Natural killer cell (primary cell): ENCODE measurements at regions not wholly inside any gene's neighbourhood (a gene's known extent, or its start where the extent isn't known, plus 50 kb on each side); places are given as distances from the start of the nearest gene placed in this dataset.

Experiments used
- ATAC-seq, 3 donors: fragments of 150-1000 bp in 2 of 3; fragments of 200-7000 bp in 1 of 3; cut with Tn5 transposase; 1 replicate in 1 of 3; 2 replicates in 2 of 3; pipeline ENCODE4 v1.10.0; 2021; ENCODE audit warnings: mild to moderate bottlenecking in 2 of 3, moderate library complexity in 2 of 3
- DNase-seq, 2 donors: peaks; one replicate each; pipeline versions ENCODE4 v3.0.0 to v3.0.0-alpha.2; 2013 to 2021; ENCODE audit warnings: mixed read lengths in 1 of 2
- H3K27ac ChIP-seq: one replicate; pipeline ENCODE4 v1.5.1; 2013; ENCODE audit warnings: mild to moderate bottlenecking, low read length
- H3K27me3 ChIP-seq: one replicate; pipeline ENCODE4 v1.6.1; 2013; ENCODE audit warnings: low read length; ENCODE audit not compliant: control insufficient read depth, insufficient read depth
- H3K36me3 ChIP-seq: one replicate; pipeline ENCODE4 v1.6.1; 2013; ENCODE audit warnings: low read length; ENCODE audit not compliant: control insufficient read depth, insufficient read depth
- H3K4me1 ChIP-seq: one replicate; pipeline ENCODE4 v1.6.1; 2013; ENCODE audit warnings: low read length; ENCODE audit not compliant: control insufficient read depth, insufficient read depth
- H3K4me3 ChIP-seq: one replicate; pipeline ENCODE4 v1.5.1; 2013; ENCODE audit warnings: low read length
- H3K9me3 ChIP-seq: one replicate; pipeline ENCODE4 v1.6.1; 2013; ENCODE audit warnings: low read length; ENCODE audit not compliant: control insufficient read depth, insufficient read depth
- H3K27ac Mint-ChIP-seq, 2 donors: one replicate each; pipeline ENCODE4 v1.8.0; 2022; ENCODE audit warnings: mild to moderate bottlenecking in 2 of 2, mixed read lengths in 2 of 2, moderate library complexity in 1 of 2
- H3K27me3 Mint-ChIP-seq, 2 donors: one replicate each; pipeline ENCODE4 v1.8.0; 2022; ENCODE audit warnings: low read depth in 2 of 2, mixed read lengths in 2 of 2
- H3K36me3 Mint-ChIP-seq: one replicate; pipeline ENCODE4 v1.8.0; 2022; ENCODE audit warnings: mixed read lengths
- H3K4me1 Mint-ChIP-seq, 2 donors: one replicate each; pipeline ENCODE4 v1.8.0; 2022; ENCODE audit warnings: mixed read lengths in 2 of 2
- H3K4me3 Mint-ChIP-seq: one replicate; pipeline ENCODE4 v1.8.0; 2022; ENCODE audit warnings: mild to moderate bottlenecking, moderate library complexity, mixed read lengths
- H3K9me3 Mint-ChIP-seq, 2 donors: one replicate each; pipeline ENCODE4 v1.8.0; 2022; ENCODE audit warnings: mixed read lengths in 2 of 2
- WGBS: methylation state at CpG from one replicate; pipeline ENCODE4 v1.1.7; 2013; ENCODE audit warnings: missing lambda C conversion rate; ENCODE audit not compliant: insufficient coverage; 5-methylcytosine and 5-hydroxymethylcytosine counted together
- intact Hi-C: fragments of 100-400 bp; cut with micrococcal nuclease; formaldehyde crosslinking; loops from one replicate; pipeline ENCODE4 v1.14.2; 2022
- TF ChIP-seq, protein P1 (sequence below): fragments of 200-600 bp; IDR thresholded peaks from one replicate; pipeline ENCODE4 v1.8.0; 2022; ENCODE audit warnings: antibody characterized with exemption

DNA sequence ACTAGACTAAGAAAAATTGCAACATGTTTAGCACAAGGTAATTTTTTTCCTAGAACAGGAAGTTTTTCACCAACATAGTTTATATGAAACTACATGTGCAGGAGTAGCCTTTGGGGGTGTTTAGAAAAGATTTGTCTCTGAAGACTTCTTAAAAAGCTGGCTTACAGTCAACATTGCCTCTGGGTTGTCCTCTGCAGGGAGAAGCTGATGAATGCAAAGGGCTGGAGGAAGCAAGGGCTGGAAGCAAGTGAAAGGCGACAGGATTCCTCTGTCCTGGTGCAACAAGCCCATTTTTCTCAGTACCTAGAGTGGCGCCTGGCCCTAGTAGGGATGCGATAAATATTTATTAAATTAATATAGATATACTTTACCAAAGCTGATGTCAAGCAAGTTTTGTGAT is 180.3 kb upstream of the LCORL start:
- H3K27ac ChIP-seq = no peak overlapping the region
- no peak overlapping the region for H3K27ac Mint-ChIP-seq
- DNase-seq (no peak), ATAC-seq (no peak)
- H3K4me3 Mint-ChIP-seq = no peak overlapping the region
- 100% methylated on average over 1 of the region's 3 CpGs for WGBS
- intact Hi-C loops = no loop called here
- peaks cover 0 to 3% of the 10 kb centered on the region in 2 donors for H3K27me3 Mint-ChIP-seq
- no peaks in the 10 kb centered on the region for H3K36me3 Mint-ChIP-seq
- H3K9me3 Mint-ChIP-seq = peaks cover 0 to 8% of the 10 kb centered on the region in 2 donors
- H3K9me3 ChIP-seq = no peaks in the 10 kb centered on the region
- no peaks in the 10 kb centered on the region for H3K4me1 Mint-ChIP-seq
- H3K36me3 ChIP-seq = no peaks in the 10 kb centered on the region
- TF ChIP-seq, protein P1, sequence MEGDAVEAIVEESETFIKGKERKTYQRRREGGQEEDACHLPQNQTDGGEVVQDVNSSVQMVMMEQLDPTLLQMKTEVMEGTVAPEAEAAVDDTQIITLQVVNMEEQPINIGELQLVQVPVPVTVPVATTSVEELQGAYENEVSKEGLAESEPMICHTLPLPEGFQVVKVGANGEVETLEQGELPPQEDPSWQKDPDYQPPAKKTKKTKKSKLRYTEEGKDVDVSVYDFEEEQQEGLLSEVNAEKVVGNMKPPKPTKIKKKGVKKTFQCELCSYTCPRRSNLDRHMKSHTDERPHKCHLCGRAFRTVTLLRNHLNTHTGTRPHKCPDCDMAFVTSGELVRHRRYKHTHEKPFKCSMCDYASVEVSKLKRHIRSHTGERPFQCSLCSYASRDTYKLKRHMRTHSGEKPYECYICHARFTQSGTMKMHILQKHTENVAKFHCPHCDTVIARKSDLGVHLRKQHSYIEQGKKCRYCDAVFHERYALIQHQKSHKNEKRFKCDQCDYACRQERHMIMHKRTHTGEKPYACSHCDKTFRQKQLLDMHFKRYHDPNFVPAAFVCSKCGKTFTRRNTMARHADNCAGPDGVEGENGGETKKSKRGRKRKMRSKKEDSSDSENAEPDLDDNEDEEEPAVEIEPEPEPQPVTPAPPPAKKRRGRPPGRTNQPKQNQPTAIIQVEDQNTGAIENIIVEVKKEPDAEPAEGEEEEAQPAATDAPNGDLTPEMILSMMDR = no peak
- no peaks in the 10 kb centered on the region for H3K27me3 ChIP-seq
- no peak overlapping the region for H3K4me3 ChIP-seq
- no peaks in the 10 kb centered on the region for H3K4me1 ChIP-seq

DNA sequence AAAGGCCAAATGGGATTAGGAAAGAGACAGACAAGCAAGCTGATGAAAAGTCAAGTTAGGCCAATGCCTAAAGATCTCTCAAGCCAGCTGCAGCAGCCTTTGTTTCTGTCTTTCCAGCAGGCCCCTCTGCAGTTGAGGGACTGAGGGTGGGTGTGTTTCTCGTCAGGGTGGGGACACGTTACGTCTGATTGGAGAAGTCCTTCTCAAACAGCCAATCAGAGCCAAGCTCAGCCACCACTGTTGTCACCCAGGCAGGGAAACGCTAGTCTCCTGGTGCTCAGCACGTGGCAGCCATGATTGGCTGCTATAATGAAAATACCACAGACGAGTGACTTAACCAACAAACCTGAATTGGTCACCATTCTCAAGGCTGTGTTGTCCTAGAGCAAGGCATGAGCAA is 177.1 kb upstream of the LCORL start:
- H3K4me3 Mint-ChIP-seq = no peak overlapping the region
- Histone ChIP-seq H3K27ac (no peak overlapping the region), H3K4me1 (no peaks in the 10 kb centered on the region), H3K9me3 (no peaks in the 10 kb centered on the region), H3K36me3 (no peaks in the 10 kb centered on the region), H3K27me3 (no peaks in the 10 kb centered on the region), H3K4me3 (no peak overlapping the region)
- intact Hi-C loops = no loop called here
- H3K36me3 Mint-ChIP-seq = no peaks in the 10 kb centered on the region
- ATAC-seq = no peak
- WGBS = 84% methylated on average over 6 of the region's 6 CpGs
- no peak overlapping the region for H3K27ac Mint-ChIP-seq
- no peak for DNase-seq
- H3K9me3 Mint-ChIP-seq = peaks cover 0 to 4% of the 10 kb centered on the region in 2 donors
- H3K27me3 Mint-ChIP-seq = peaks cover 0 to 3% of the 10 kb centered on the region in 2 donors
- H3K4me1 Mint-ChIP-seq = no peaks in the 10 kb centered on the region
- TF ChIP-seq, protein P1 = no peak

DNA sequence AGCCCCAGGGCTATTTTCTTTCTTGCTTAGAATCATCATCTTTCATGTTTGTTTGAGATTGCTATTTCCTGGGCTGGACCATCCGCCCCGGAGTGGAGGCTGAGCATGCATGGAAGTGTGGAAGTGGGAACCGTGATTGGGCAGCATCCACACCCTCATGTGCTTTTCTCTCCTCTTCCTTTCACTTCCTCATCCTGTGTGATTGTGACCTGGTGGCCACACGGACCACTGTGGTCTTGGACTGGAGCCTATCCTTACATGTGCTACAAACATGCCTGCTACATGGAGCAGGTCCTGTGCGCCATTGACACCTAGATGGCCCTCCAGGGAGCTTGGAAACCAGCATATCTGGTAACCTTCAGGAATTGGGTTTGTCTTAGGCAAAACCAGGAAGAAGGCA is 175.9 kb upstream of the LCORL start:
- no peak for DNase-seq
- Mint-ChIP-seq H3K9me3 (peaks cover 0 to 2% of the 10 kb centered on the region in 2 donors), H3K36me3 (no peaks in the 10 kb centered on the region)

DNA sequence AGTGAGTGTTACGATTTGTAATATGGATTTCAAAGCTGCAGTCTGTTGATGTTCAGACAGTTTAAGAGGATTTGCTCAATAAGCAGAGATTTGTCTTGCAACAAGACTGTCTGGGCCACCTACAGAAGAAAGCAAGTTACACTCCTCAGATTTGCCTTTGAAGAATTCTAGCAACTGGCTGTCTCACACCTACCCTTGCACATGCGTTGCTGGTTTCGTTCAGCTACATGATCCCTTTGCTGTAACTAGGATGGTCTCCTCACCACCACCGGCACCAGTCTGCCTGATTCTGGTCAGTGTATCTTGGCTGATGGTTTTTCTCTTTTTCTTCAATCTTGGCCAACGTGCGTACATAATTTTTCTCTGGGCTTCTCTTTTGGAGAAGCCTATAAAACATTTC is 172.7 kb upstream of the LCORL start:
- no peak overlapping the region for H3K4me3 Mint-ChIP-seq
- H3K27me3 Mint-ChIP-seq = no peaks in the 10 kb centered on the region
- intact Hi-C loops = no loop called here
- no peak for DNase-seq
- no peaks in the 10 kb centered on the region for H3K36me3 ChIP-seq
- no peak overlapping the region for H3K27ac ChIP-seq
- no peaks in the 10 kb centered on the region for H3K9me3 Mint-ChIP-seq
- H3K36me3 Mint-ChIP-seq = no peaks in the 10 kb centered on the region
- H3K4me1 Mint-ChIP-seq = no peaks in the 10 kb centered on the region
- H3K9me3 ChIP-seq = no peaks in the 10 kb centered on the region
- H3K27me3 ChIP-seq = no peaks in the 10 kb centered on the region
- WGBS = 81% methylated on average over 5 of the region's 6 CpGs
- TF ChIP-seq, protein P1 = no peak
- H3K27ac Mint-ChIP-seq = no peak overlapping the region
- ATAC-seq = no peak
- no peak overlapping the region for H3K4me3 ChIP-seq
- no peaks in the 10 kb centered on the region for H3K4me1 ChIP-seq

More for the DNA sequence above, 175.9 kb upstream of the LCORL start:
- Histone ChIP-seq H3K27me3 (no peaks in the 10 kb centered on the region), H3K4me1 (no peaks in the 10 kb centered on the region), H3K9me3 (no peaks in the 10 kb centered on the region), H3K36me3 (no peaks in the 10 kb centered on the region), H3K27ac (no peak overlapping the region), H3K4me3 (no peak overlapping the region)
- intact Hi-C loops = no loop called here
- Mint-ChIP-seq H3K4me3 (no peak overlapping the region), H3K27me3 (peaks cover 0 to 3% of the 10 kb centered on the region in 2 donors), H3K4me1 (no peaks in the 10 kb centered on the region), H3K27ac (no peak overlapping the region)
- no peak for ATAC-seq
- TF ChIP-seq, protein P1 = no peak
- 79% methylated on average over 5 of the region's 5 CpGs for WGBS
